ENCODE measurements at regions not wholly inside any gene's neighbourhood (a gene's known extent, or its start where the extent isn't known, plus 50 kb on each side); places are given as distances from the start of the nearest gene placed in this dataset.
"Not testable (repeated sequence)": the region's sequence is repeated elsewhere in the genome, so short reads cannot be mapped to it uniquely, and the experiment has no call there.

- no peak for DNase-seq (ENCODE audit: extremely low spot score, unreplicated experiment)
Observed at GRCh38 chr7:94706996-94707740, 51.2 kb upstream of the SGCE start.

GRCh38 chr7:94710256-94710655, 54.3 kb upstream of the SGCE start:
- H3K27ac Mint-ChIP-seq (ENCODE audit: unreplicated experiment) = peak overlapping the region; percentile 18
- H3K4me1 Mint-ChIP-seq (ENCODE audit: unreplicated experiment) = peaks cover 15% of the 10 kb centered on the region
- H3K9me3 Mint-ChIP-seq (ENCODE audit: unreplicated experiment) = no peaks in the 10 kb centered on the region
- H3K27me3 Mint-ChIP-seq (ENCODE audit: unreplicated experiment) = no peaks in the 10 kb centered on the region
- no peak for TF ChIP-seq CTCF (IDR thresholded peaks at IDR 0.05)
- no peak for DNase-seq (ENCODE audit: extremely low spot score, unreplicated experiment)
- H3K36me3 Mint-ChIP-seq (ENCODE audit: unreplicated experiment) = no peaks in the 10 kb centered on the region
- no peak overlapping the region for H3K4me3 Mint-ChIP-seq (ENCODE audit: unreplicated experiment)

More at GRCh38 chr7:94706996-94707740, 51.2 kb upstream of the SGCE start:
- Mint-ChIP-seq H3K4me3 (ENCODE audit: unreplicated experiment) (no peak overlapping the region), H3K27me3 (ENCODE audit: unreplicated experiment) (no peaks in the 10 kb centered on the region), H3K4me1 (ENCODE audit: unreplicated experiment) (peaks cover 22% of the 10 kb centered on the region), H3K36me3 (ENCODE audit: unreplicated experiment) (no peaks in the 10 kb centered on the region), H3K9me3 (ENCODE audit: unreplicated experiment) (no peaks in the 10 kb centered on the region), H3K27ac (ENCODE audit: unreplicated experiment) (no peak overlapping the region)
- no peak for TF ChIP-seq CTCF (IDR thresholded peaks at IDR 0.05)

GRCh38 chr7:94722360-94722759, 66.4 kb upstream of the SGCE start:
- not testable (repeated sequence) for H3K4me3 Mint-ChIP-seq (ENCODE audit: unreplicated experiment); H3K27ac Mint-ChIP-seq (ENCODE audit: unreplicated experiment); H3K36me3 Mint-ChIP-seq (ENCODE audit: unreplicated experiment); H3K4me1 Mint-ChIP-seq (ENCODE audit: unreplicated experiment); DNase-seq (ENCODE audit: extremely low spot score, unreplicated experiment); H3K27me3 Mint-ChIP-seq (ENCODE audit: unreplicated experiment)
- H3K9me3 Mint-ChIP-seq (ENCODE audit: unreplicated experiment) = peaks cover 13% of the 10 kb centered on the region

- H3K4me1 Mint-ChIP-seq (ENCODE audit: unreplicated experiment); H3K27ac Mint-ChIP-seq (ENCODE audit: unreplicated experiment); DNase-seq (ENCODE audit: extremely low spot score, unreplicated experiment); H3K4me3 Mint-ChIP-seq (ENCODE audit: unreplicated experiment); H3K36me3 Mint-ChIP-seq (ENCODE audit: unreplicated experiment); H3K27me3 Mint-ChIP-seq (ENCODE audit: unreplicated experiment): not testable (repeated sequence)
- peaks cover 16% of the 10 kb centered on the region for H3K9me3 Mint-ChIP-seq (ENCODE audit: unreplicated experiment)
Observed at GRCh38 chr7:94728893-94729292, 73.0 kb upstream of the SGCE start.

GRCh38 chr7:94738071-94738470, 82.1 kb upstream of the SGCE start:
- no peaks in the 10 kb centered on the region for H3K4me1 Mint-ChIP-seq (ENCODE audit: unreplicated experiment)
- H3K9me3 Mint-ChIP-seq (ENCODE audit: unreplicated experiment) = peaks cover 7% of the 10 kb centered on the region
- H3K27ac Mint-ChIP-seq (ENCODE audit: unreplicated experiment) = no peak overlapping the region
- no peak for DNase-seq (ENCODE audit: extremely low spot score, unreplicated experiment)
- no peak overlapping the region for H3K4me3 Mint-ChIP-seq (ENCODE audit: unreplicated experiment)
- no peak for TF ChIP-seq CTCF (IDR thresholded peaks at IDR 0.05)
- H3K27me3 Mint-ChIP-seq (ENCODE audit: unreplicated experiment) = no peaks in the 10 kb centered on the region
- H3K36me3 Mint-ChIP-seq (ENCODE audit: unreplicated experiment) = no peaks in the 10 kb centered on the region

GRCh38 chr7:94739180-94739579, 83.2 kb upstream of the SGCE start:
- TF ChIP-seq CTCF (IDR thresholded peaks at IDR 0.05) = no peak
- H3K27me3 Mint-ChIP-seq (ENCODE audit: unreplicated experiment) = no peaks in the 10 kb centered on the region

More at GRCh38 chr7:94739180-94739579, 83.2 kb upstream of the SGCE start:
- Mint-ChIP-seq H3K4me1 (ENCODE audit: unreplicated experiment) (no peaks in the 10 kb centered on the region), H3K9me3 (ENCODE audit: unreplicated experiment) (peaks cover 7% of the 10 kb centered on the region), H3K36me3 (ENCODE audit: unreplicated experiment) (no peaks in the 10 kb centered on the region), H3K4me3 (ENCODE audit: unreplicated experiment) (no peak overlapping the region), H3K27ac (ENCODE audit: unreplicated experiment) (no peak overlapping the region)
- no peak for DNase-seq (ENCODE audit: extremely low spot score, unreplicated experiment)

Data from osteocyte (in vitro differentiated cells).